ENCODE measurements at regions not wholly inside any gene's neighbourhood (a gene's known extent, or its start where the extent isn't known, plus 50 kb on each side); places are given as distances from the start of the nearest gene placed in this dataset.

GRCh38 chr17:55588446-55589242, 77.4 kb upstream of the SMIM36 start:
- Histone ChIP-seq H3K36me3 (no peaks in the 10 kb centered on the region), H3K4me1 (peaks cover 22 to 32% (median 26%) of the 10 kb centered on the region in 4 donors), H3K4me3 (no peak overlapping the region), H3K9me3 (no peaks in the 10 kb centered on the region), H3K27me3 (no peaks in the 10 kb centered on the region), H3K27ac (peak overlapping the region in 2 of 4 donors; percentile 1 to 71)
- TF ChIP-seq EP300 (IDR thresholded peaks at IDR 0.05), result no peak
- TF ChIP-seq POLR2AphosphoS5 (IDR thresholded peaks at IDR 0.05), result no peak
- TF ChIP-seq CTCF (IDR thresholded peaks at IDR 0.05), result no peak
- no peak for TF ChIP-seq POLR2A (IDR thresholded peaks at IDR 0.05)
- 54 to 57% methylated on average over 4 of the region's 4 CpGs for WGBS, 2 donors
- no peak for DNase-seq
- ATAC-seq (ENCODE audit: low FRiP score in 2 of 2), result peak in 1 of 2 donors; percentile 42

GRCh38 chr17:55587608-55588139, 76.4 kb upstream of the SMIM36 start:
- ATAC-seq (ENCODE audit: low FRiP score in 2 of 2), result peak; percentile 67 to 86
- no peak for TF ChIP-seq CTCF (IDR thresholded peaks at IDR 0.05)
- H3K36me3 ChIP-seq, result no peaks in the 10 kb centered on the region
- peaks cover 22 to 34% (median 28%) of the 10 kb centered on the region in 4 donors for H3K4me1 ChIP-seq
- DNase-seq, result no peak
- H3K27ac ChIP-seq, result peak overlapping the region in 2 of 4 donors; percentile 1 to 71
- H3K4me3 ChIP-seq, result no peak overlapping the region
- H3K9me3 ChIP-seq, result no peaks in the 10 kb centered on the region
- 60 to 61% methylated on average over 9 of the region's 9 CpGs for WGBS, 2 donors
- no peaks in the 10 kb centered on the region for H3K27me3 ChIP-seq

- DNase-seq (no peak), ATAC-seq (ENCODE audit: low FRiP score in 2 of 2) (no peak)
- WGBS, 2 donors, result 98 to 100% methylated on average over 2 of the region's 2 CpGs
- Histone ChIP-seq H3K4me3 (no peak overlapping the region), H3K27ac (no peak overlapping the region), H3K27me3 (no peaks in the 10 kb centered on the region), H3K9me3 (no peaks in the 10 kb centered on the region), H3K4me1 (peaks cover 22 to 34% (median 28%) of the 10 kb centered on the region in 4 donors), H3K36me3 (no peaks in the 10 kb centered on the region)
- TF ChIP-seq POLR2AphosphoS5 (IDR thresholded peaks at IDR 0.05) (no peak), POLR2A (IDR thresholded peaks at IDR 0.05) (no peak), EP300 (IDR thresholded peaks at IDR 0.05) (no peak), CTCF (IDR thresholded peaks at IDR 0.05) (no peak)
Observed at GRCh38 chr17:55585629-55586028, 74.4 kb upstream of the SMIM36 start.

- Histone ChIP-seq H3K36me3 (no peaks in the 10 kb centered on the region), H3K27me3 (no peaks in the 10 kb centered on the region), H3K4me3 (no peak overlapping the region), H3K4me1 (peaks cover 22 to 34% (median 28%) of the 10 kb centered on the region in 4 donors), H3K27ac (peak overlapping the region in 3 of 4 donors; percentile 21 to 82 (median 35)), H3K9me3 (no peaks in the 10 kb centered on the region)
- DNase-seq (no peak), ATAC-seq (ENCODE audit: low FRiP score in 2 of 2) (no peak)
- TF ChIP-seq CTCF (IDR thresholded peaks at IDR 0.05), result no peak
- no peak for TF ChIP-seq POLR2A (IDR thresholded peaks at IDR 0.05)
- TF ChIP-seq EP300 (IDR thresholded peaks at IDR 0.05), result no peak
- TF ChIP-seq POLR2AphosphoS5 (IDR thresholded peaks at IDR 0.05), result no peak
- 96% methylated on average over 1 of the region's 1 CpG for WGBS, 2 donors
Observed at GRCh38 chr17:55584861-55585260, 73.6 kb upstream of the SMIM36 start.

All from upper lobe of left lung (tissue), 6 donors.